ENCODE measurements at regions not wholly inside any gene's neighbourhood (a gene's known extent, or its start where the extent isn't known, plus 50 kb on each side); places are given as distances from the start of the nearest gene placed in this dataset.

GRCh38 chr3:859135-859534 is 233.7 kb upstream of the CNTN6 start:
- H3K4me3 Mint-ChIP-seq, result no peak overlapping the region
- H4K20me1 ChIP-seq (replicated peaks; ENCODE audit: insufficient read depth), result no peaks in the 10 kb centered on the region
- H3K27ac ChIP-seq (ENCODE audit: low read depth), result no peak overlapping the region
- no peaks in the 10 kb centered on the region for H3K79me2 ChIP-seq (replicated peaks; ENCODE audit: insufficient read depth)
- H3K36me3 Mint-ChIP-seq (ENCODE audit: low read depth), result peaks cover 19% of the 10 kb centered on the region; the same call in 2 of the 3 replicates
- H3K9me2 ChIP-seq (ENCODE audit: insufficient read depth), result no peaks in the 10 kb centered on the region
- no peak overlapping the region for H3K4me3 ChIP-seq
- H2AFZ ChIP-seq, result no peak overlapping the region
- ATAC-seq (no peak), DNase-seq (ENCODE audit: low spot score) (no peak)
- no peak overlapping the region for H3K27ac Mint-ChIP-seq
- no peaks in the 10 kb centered on the region for H3F3A ChIP-seq (replicated peaks; ENCODE audit: low read depth)
- peaks cover 45% of the 10 kb centered on the region for H3K9me3 Mint-ChIP-seq
- no peaks in the 10 kb centered on the region for H3K4me1 ChIP-seq (ENCODE audit: insufficient read depth)
- H3K4me1 Mint-ChIP-seq, result no peaks in the 10 kb centered on the region
- H3K36me3 ChIP-seq (ENCODE audit: insufficient read depth), result no peaks in the 10 kb centered on the region
- no peak for TF ChIP-seq ZNF114 (CRISPR knock-in tag; IDR thresholded peaks at IDR 0.05)
- TF ChIP-seq ZNF331 (CRISPR knock-in tag; IDR thresholded peaks at IDR 0.05; ENCODE audit: low read depth), result no peak
- TF ChIP-seq JUNB (IDR thresholded peaks at IDR 0.05; ENCODE audit: unreplicated experiment), result no peak
- no peak for TF ChIP-seq POLR2AphosphoS5 (IDR thresholded peaks at IDR 0.05; ENCODE audit: low read depth)
- TF ChIP-seq REST (IDR thresholded peaks at IDR 0.05; ENCODE audit: unreplicated experiment), result no peak
- no peak for TF ChIP-seq ETS1 (IDR thresholded peaks at IDR 0.05)
- TF ChIP-seq NANOG (IDR thresholded peaks at IDR 0.05; ENCODE audit: borderline replicate concordance), result no peak
- TF ChIP-seq CTCF (conservative IDR thresholded peaks at IDR 0.05; ENCODE audit: low read depth in 2 of 2), result no peak
- no peak for TF ChIP-seq EZH2 (IDR thresholded peaks at IDR 0.05; ENCODE audit: low read depth, unreplicated experiment)
- no peak for TF ChIP-seq CREB1 (CRISPR knock-in tag; IDR thresholded peaks at IDR 0.05; ENCODE audit: low read depth)
- no peak for TF ChIP-seq EZH2phosphoT487 (IDR thresholded peaks at IDR 0.05; ENCODE audit: unreplicated experiment)
- TF ChIP-seq ZNF462 (CRISPR knock-in tag; IDR thresholded peaks at IDR 0.05), result no peak
- no peak for TF ChIP-seq STAT1 (IDR thresholded peaks at IDR 0.05; ENCODE audit: unreplicated experiment)
- H3K27me3 Mint-ChIP-seq (ENCODE audit: insufficient read depth, low read depth, poor library complexity), result no peaks in the 10 kb centered on the region
- H3K27me3 ChIP-seq (ENCODE audit: insufficient read depth), result no peaks in the 10 kb centered on the region
- no peak overlapping the region for H3K4me2 ChIP-seq

Measured in GM23338 (cell line).